Endothelial cell of umbilical vein (primary cell): ENCODE measurements at regions not wholly inside any gene's neighbourhood (a gene's known extent, or its start where the extent isn't known, plus 50 kb on each side); places are given as distances from the start of the nearest gene placed in this dataset.

Experiments
- CTCF ChIP-seq, 2 donors: IDR thresholded peaks; 1 replicate in 1 of 2; 2 replicates in 1 of 2; pipeline ENCODE4 v1.5.1; 2011; ENCODE audit warnings: low read length in 2 of 2, mild to moderate bottlenecking in 2 of 2, moderate library complexity in 2 of 2, control low read depth in 1 of 2, inconsistent platforms in 1 of 2, low read depth in 1 of 2; ENCODE audit not compliant: insufficient read depth in 1 of 2; ENCODE audit errors: extremely low read depth in 1 of 2
- JUN ChIP-seq: IDR thresholded peaks from 2 replicates; pipeline ENCODE4 v1.6.1; 2011; ENCODE audit warnings: borderline replicate concordance, low read depth; ENCODE audit not compliant: insufficient read length, insufficient read depth
- POLR2A ChIP-seq: IDR thresholded peaks from 2 replicates; pipeline ENCODE4 v1.6.1; 2012; ENCODE audit warnings: low read depth, mild to moderate bottlenecking, control low read depth, low read length

DNA sequence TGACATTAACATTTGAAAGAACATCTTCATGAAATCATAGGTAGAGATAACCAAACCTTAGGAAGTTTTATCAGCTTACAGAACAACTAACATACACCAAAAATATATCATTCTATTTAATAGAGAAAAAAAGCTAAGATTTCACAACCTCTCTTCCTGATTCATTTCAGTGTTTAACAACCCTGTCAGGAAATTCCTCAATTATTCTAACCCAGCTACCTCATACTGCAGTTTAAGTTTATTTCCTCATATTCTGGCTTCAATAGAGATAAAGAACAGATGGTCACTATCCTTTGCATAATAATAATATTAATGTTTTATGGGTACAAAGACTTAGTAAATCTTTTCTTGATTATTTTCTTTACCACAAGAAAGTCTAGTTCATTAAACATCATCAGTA is 112.9 kb upstream of the HSF2 start:
- TF ChIP-seq CTCF (IDR thresholded peaks at IDR 0.05; ENCODE audit: extremely low read depth in 1 of 2, insufficient read depth in 1 of 2, low read depth in 1 of 2, low read length in 2 of 2) (no peak), POLR2A (no peak), JUN (no peak)
